Cardiac fibroblast (primary cell): ENCODE measurements at regions not wholly inside any gene's neighbourhood (a gene's known extent, or its start where the extent isn't known, plus 50 kb on each side); places are given as distances from the start of the nearest gene placed in this dataset.

ENCODE experiments used
- DNase-seq, 2 donors: peaks; one replicate each; pipeline versions ENCODE4 v3.0.0 to v3.0.0-alpha.2; 2010; ENCODE audit warnings: low read depth in 2 of 2
- H3K4me3 ChIP-seq, 2 donors: replicated peaks in 1 of 2; 1 replicate in 1 of 2; 2 replicates in 1 of 2; pipeline ENCODE4 v1.5.1; 2011; ENCODE audit warnings: low read depth in 2 of 2, low read length in 2 of 2, mild to moderate bottlenecking in 2 of 2, moderate library complexity in 1 of 2
- TF ChIP-seq, protein P1 (sequence below): IDR thresholded peaks from one replicate; pipeline ENCODE4 v1.5.1; 2011; ENCODE audit warnings: low read depth, mild to moderate bottlenecking, low read length, inconsistent platforms

DNA sequence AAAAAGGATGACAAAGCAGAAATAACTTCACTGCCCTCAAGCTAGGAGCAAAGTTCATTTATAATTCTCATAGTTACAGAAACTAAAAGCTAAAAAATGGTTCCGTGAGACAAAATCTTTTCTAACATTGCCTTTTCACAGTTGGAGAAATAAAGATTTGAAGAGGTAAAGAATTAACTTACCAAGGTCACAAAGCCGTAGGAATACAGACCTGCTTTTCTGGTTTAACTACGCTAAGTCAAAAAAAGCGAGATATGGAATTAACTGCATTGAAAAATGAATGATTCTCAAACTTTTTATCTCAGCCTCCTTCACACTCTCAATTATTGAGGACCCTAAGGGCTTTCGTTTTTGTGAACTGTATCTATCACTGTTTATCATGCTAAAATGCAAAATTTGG lies 95.3 kb downstream of the SLC17A6 start:
- TF ChIP-seq, protein P1, sequence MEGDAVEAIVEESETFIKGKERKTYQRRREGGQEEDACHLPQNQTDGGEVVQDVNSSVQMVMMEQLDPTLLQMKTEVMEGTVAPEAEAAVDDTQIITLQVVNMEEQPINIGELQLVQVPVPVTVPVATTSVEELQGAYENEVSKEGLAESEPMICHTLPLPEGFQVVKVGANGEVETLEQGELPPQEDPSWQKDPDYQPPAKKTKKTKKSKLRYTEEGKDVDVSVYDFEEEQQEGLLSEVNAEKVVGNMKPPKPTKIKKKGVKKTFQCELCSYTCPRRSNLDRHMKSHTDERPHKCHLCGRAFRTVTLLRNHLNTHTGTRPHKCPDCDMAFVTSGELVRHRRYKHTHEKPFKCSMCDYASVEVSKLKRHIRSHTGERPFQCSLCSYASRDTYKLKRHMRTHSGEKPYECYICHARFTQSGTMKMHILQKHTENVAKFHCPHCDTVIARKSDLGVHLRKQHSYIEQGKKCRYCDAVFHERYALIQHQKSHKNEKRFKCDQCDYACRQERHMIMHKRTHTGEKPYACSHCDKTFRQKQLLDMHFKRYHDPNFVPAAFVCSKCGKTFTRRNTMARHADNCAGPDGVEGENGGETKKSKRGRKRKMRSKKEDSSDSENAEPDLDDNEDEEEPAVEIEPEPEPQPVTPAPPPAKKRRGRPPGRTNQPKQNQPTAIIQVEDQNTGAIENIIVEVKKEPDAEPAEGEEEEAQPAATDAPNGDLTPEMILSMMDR = no peak
- no peak overlapping the region for H3K4me3 ChIP-seq
- no peak for DNase-seq

DNA sequence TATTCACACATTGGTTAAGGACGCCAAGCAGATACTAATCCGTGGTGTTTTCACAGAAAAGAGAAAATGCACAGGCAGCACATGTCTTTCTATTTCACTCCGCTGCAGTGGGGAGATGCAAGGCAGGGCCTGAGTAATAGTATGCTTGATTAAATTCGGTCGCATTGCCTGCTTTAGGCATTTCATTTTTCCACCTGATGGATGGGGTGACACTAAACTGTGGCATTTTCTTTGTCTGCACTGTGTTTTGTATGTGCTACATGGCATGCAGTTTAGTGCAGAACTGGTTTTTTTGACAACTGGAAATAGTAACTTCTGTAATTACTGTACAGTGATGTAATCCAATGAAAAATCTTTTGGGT lies 94.9 kb downstream of the SLC17A6 start:
- H3K4me3 ChIP-seq = peak overlapping the region; percentile 31 to 42
- no peak for DNase-seq
- TF ChIP-seq, protein P1 = no peak

DNA sequence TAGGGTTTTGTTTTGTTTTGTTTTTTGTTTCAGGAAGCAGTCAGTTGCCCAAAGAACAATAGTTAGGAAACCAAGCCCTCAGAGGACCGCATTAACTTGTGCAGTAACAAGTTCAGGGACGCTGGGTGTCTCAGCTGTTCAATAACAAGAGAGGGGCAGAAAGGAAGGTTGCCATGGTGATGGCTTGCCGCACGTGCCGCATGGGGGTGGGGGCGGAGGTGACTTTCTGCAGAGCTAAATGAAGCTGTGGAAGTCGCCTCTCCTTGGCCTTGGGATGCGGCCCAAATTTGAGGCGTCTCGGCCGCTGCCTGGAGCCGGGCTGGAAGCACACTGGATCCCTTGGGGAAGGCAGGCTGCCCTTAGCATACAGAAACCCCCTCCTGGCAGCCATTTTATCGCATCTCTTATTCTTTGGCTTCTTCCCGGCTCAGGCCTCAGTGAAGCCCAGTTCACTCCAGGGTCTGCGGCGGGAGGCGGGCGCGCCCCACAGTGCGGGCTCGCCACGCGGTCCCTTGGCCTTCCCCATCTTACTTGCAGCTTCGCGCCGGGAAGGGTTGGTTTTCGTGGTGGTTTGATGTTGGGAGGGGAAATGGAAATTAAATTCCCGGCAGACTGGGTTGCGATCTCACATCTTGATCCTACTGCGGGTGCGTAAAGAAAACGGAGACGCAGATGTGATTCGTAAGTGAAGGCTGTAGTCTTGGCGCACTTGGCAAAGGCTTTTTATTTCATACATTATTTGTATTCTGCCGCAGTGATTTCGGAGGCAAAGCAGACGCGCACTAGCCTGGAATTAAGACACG lies 94.3 kb downstream of the SLC17A6 start:
- TF ChIP-seq, protein P1 = no peak
- peak overlapping the region; percentile 31 to 42 for H3K4me3 ChIP-seq
- peak; percentile 72 to 80 for DNase-seq

DNA sequence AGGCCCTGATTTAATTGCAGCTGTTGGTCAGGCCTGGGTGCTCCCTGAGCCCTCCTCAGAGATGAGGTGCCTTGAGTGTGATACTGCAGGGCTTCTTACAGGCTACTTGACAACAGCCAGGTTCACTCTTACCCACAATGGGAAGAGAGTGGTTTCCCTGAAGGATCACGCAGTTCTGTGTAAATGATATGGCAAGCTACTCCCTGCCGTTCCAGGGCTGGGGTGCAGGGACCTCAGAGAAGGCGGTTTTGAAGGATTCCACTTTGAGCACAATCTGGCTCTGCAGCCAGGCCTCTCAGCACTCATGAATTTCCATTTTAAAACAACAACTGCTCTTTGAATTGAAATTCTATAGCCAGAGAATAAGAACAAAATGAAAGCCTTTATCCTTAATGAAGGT lies 92.9 kb downstream of the SLC17A6 start:
- TF ChIP-seq, protein P1 = no peak

DNA sequence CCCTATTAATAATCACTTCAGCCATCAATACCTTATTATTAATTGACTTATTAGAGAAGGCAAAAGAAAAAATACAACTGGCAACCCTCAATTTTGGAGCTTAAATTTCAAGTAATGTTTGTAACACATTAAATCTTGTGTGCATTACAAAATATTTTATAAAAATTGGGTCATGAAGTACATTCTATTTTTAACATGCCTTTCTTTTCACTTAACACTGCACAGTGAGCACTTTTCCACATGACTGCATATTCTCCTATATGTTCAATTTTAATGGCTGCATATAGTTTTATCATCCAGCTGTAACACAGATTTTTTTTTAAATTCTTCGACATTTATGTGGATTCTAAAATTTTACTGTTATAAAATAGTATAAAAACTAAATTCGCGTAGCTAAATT lies 92.5 kb downstream of the SLC17A6 start:
- TF ChIP-seq, protein P1 = no peak
- H3K4me3 ChIP-seq = no peak overlapping the region

More for the DNA sequence above, 92.9 kb downstream of the SLC17A6 start:
- H3K4me3 ChIP-seq = no peak overlapping the region
- no peak for DNase-seq

DNA sequence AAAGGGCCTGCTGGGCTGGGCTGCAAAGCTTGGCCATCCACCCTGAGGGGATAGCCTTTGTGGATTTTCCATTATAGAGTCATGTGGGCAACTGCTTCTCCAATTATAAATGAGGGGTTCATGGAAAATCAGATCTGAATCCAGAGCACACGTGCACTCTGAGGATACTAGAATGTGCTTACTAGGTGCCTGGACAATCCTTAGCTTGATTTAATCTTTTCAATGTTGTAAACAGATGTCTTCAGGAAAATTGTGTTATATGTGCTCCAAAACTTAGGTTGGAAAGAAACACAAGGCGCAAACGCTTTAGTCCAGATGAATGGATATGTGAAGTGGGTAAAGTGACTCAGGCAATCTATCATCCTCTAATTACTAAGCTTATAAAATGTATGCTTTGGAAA lies 92.0 kb downstream of the SLC17A6 start:
- no peak for DNase-seq
- TF ChIP-seq, protein P1 = no peak
- H3K4me3 ChIP-seq = no peak overlapping the region

More for the DNA sequence above, 92.5 kb downstream of the SLC17A6 start:
- DNase-seq = no peak
